ENCODE measurements at regions not wholly inside any gene's neighbourhood (a gene's known extent, or its start where the extent isn't known, plus 50 kb on each side); places are given as distances from the start of the nearest gene placed in this dataset.

DNA sequence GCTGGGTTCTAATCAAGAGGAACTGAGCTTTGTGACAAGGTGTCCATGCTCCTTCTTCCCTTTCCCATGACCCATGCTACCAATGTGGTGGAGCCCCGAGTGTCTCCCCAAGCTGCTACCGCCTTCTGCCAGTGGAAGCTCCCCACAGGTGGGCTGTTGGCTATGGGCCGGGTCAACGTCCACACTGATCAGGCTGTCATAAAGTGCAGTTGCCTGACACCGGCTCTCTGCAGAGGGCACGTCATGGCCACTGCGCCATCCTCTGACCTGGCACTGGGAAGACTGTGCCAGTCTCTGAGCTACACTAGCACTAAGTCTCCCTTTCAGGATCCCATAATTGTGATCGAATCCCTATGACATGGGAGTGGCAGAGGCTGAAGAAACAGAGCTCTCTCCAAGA lies 192.3 kb downstream of the USP12 start:
- H3K27me3 ChIP-seq = peaks cover 0 to 4% of the 10 kb centered on the region in 2 donors
- H3K4me3 ChIP-seq = no peak overlapping the region
- no peaks in the 10 kb centered on the region for H3K36me3 ChIP-seq
- intact Hi-C loops (cut with DNase I; ENCODE audit: low total_unique reads) = no loop called here
- DNase-seq (ENCODE audit: low spot score in 2 of 2) = no peak
- H3K4me1 ChIP-seq = no peaks in the 10 kb centered on the region
- H3K9me3 ChIP-seq = no peaks in the 10 kb centered on the region
- no peak overlapping the region for H3K27ac ChIP-seq
- TF ChIP-seq POLR2AphosphoS5 (IDR thresholded peaks at IDR 0.05) (no peak), POLR2A (IDR thresholded peaks at IDR 0.05) (no peak)
- TF ChIP-seq, protein P1, sequence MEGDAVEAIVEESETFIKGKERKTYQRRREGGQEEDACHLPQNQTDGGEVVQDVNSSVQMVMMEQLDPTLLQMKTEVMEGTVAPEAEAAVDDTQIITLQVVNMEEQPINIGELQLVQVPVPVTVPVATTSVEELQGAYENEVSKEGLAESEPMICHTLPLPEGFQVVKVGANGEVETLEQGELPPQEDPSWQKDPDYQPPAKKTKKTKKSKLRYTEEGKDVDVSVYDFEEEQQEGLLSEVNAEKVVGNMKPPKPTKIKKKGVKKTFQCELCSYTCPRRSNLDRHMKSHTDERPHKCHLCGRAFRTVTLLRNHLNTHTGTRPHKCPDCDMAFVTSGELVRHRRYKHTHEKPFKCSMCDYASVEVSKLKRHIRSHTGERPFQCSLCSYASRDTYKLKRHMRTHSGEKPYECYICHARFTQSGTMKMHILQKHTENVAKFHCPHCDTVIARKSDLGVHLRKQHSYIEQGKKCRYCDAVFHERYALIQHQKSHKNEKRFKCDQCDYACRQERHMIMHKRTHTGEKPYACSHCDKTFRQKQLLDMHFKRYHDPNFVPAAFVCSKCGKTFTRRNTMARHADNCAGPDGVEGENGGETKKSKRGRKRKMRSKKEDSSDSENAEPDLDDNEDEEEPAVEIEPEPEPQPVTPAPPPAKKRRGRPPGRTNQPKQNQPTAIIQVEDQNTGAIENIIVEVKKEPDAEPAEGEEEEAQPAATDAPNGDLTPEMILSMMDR (IDR thresholded peaks at IDR 0.05) = no peak

DNA sequence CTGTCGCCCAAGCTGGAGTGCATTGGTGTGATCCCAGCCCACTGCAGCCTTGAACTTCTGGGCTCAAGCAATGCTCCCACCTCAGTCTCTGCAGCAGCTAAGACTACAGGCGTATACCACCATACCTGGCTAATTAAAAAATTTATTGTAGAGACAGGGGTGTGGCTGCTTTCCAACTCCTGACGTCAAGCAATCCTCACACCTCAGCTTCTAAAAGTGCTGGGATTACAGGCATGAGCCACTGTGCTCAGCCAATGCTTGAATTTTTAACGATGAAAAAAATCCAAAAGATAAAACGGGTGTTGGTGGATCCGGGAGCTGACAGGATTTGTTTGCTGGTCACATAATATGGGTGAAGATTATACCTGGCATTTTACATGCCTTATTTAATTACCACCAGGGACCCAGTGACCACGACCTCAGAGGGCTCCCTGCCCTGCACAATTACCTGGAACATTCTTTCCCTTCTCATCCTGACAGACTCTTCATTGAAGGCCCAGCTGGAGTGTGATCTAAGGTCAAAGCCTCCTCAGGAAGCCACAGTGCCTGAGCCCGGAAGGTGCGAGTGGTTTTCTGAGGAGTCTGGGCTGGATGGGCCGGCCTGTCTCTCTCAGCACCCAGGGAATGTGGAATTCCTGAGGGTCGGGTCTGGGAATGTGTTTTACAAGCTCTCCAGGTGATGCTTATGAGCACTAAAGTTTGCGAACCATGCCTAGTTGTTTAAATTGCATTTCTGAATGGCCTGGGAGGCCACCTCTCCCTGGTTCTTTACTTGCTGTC lies 193.3 kb downstream of the USP12 start:
- Histone ChIP-seq H3K4me3 (no peak overlapping the region), H3K36me3 (no peaks in the 10 kb centered on the region), H3K9me3 (no peaks in the 10 kb centered on the region), H3K4me1 (no peaks in the 10 kb centered on the region), H3K27ac (no peak overlapping the region), H3K27me3 (peaks cover 0 to 4% of the 10 kb centered on the region in 2 donors)
- TF ChIP-seq POLR2AphosphoS5 (IDR thresholded peaks at IDR 0.05) (no peak), POLR2A (IDR thresholded peaks at IDR 0.05) (no peak)
- TF ChIP-seq, protein P1 (IDR thresholded peaks at IDR 0.05) = no peak
- no peak for DNase-seq (ENCODE audit: low spot score in 2 of 2)
- intact Hi-C loops (cut with DNase I; ENCODE audit: low total_unique reads) = no loop called here

GRCh38 chr13:26977541-26977940 lies 194.1 kb downstream of the USP12 start:
- no peak overlapping the region for H3K4me3 ChIP-seq
- no peaks in the 10 kb centered on the region for H3K4me1 ChIP-seq
- intact Hi-C loops (cut with DNase I; ENCODE audit: low total_unique reads) = no loop called here
- H3K9me3 ChIP-seq = no peaks in the 10 kb centered on the region
- no peak for DNase-seq (ENCODE audit: low spot score in 2 of 2)
- peaks cover 0 to 4% of the 10 kb centered on the region in 2 donors for H3K27me3 ChIP-seq
- TF ChIP-seq POLR2A (IDR thresholded peaks at IDR 0.05) (no peak), POLR2AphosphoS5 (IDR thresholded peaks at IDR 0.05) (no peak)
- TF ChIP-seq, protein P1 (IDR thresholded peaks at IDR 0.05) = no peak
- no peaks in the 10 kb centered on the region for H3K36me3 ChIP-seq
- no peak overlapping the region for H3K27ac ChIP-seq

- no peak overlapping the region for H3K4me3 ChIP-seq
- H3K9me3 ChIP-seq = no peaks in the 10 kb centered on the region
- peaks cover 0 to 4% of the 10 kb centered on the region in 2 donors for H3K27me3 ChIP-seq
- no peak for DNase-seq (ENCODE audit: low spot score in 2 of 2)
- H3K27ac ChIP-seq = no peak overlapping the region
- TF ChIP-seq, protein P1 (IDR thresholded peaks at IDR 0.05) = no peak
- no peak for TF ChIP-seq POLR2A (IDR thresholded peaks at IDR 0.05)
- no peak for TF ChIP-seq POLR2AphosphoS5 (IDR thresholded peaks at IDR 0.05)
- H3K4me1 ChIP-seq = no peaks in the 10 kb centered on the region
- intact Hi-C loops (cut with DNase I; ENCODE audit: low total_unique reads) = no loop called here
- H3K36me3 ChIP-seq = no peaks in the 10 kb centered on the region
Measured at GRCh38 chr13:26976313-26976712, 195.3 kb downstream of the USP12 start.

GRCh38 chr13:26973946-26974345 lies 197.7 kb downstream of the USP12 start:
- Histone ChIP-seq H3K9me3 (no peaks in the 10 kb centered on the region), H3K36me3 (no peaks in the 10 kb centered on the region), H3K4me3 (no peak overlapping the region), H3K4me1 (no peaks in the 10 kb centered on the region), H3K27ac (no peak overlapping the region), H3K27me3 (no peaks in the 10 kb centered on the region)
- DNase-seq (ENCODE audit: low spot score in 2 of 2) = no peak
- no peak for TF ChIP-seq POLR2AphosphoS5 (IDR thresholded peaks at IDR 0.05)
- TF ChIP-seq POLR2A (IDR thresholded peaks at IDR 0.05) = no peak
- TF ChIP-seq, protein P1 (IDR thresholded peaks at IDR 0.05) = no peak
- intact Hi-C loops (cut with DNase I; ENCODE audit: low total_unique reads) = no loop called here

Measured in breast epithelium (tissue), 4 donors.